NB4 (cell line): ENCODE measurements at regions not wholly inside any gene's neighbourhood (a gene's known extent, or its start where the extent isn't known, plus 50 kb on each side); places are given as distances from the start of the nearest gene placed in this dataset.

Experiments used
- CTCF ChIP-seq: IDR thresholded peaks from one replicate; pipeline ENCODE4 v1.5.1; 2012; ENCODE audit warnings: low read depth, low read length
- POLR2A ChIP-seq: IDR thresholded peaks from 2 replicates; pipeline ENCODE4 v1.6.1; 2011; ENCODE audit warnings: mild to moderate bottlenecking; ENCODE audit not compliant: insufficient read length; ENCODE audit errors: extremely low read depth

- TF ChIP-seq POLR2A (no peak), CTCF (no peak)
Observed at GRCh38 chr14:49992448-49992847, 99.6 kb downstream of the ARF6 start.
